ENCODE measurements at regions not wholly inside any gene's neighbourhood (a gene's known extent, or its start where the extent isn't known, plus 50 kb on each side); places are given as distances from the start of the nearest gene placed in this dataset.
A peak's percentile ranks its signal among the peaks of the same experiment; 100 is the strongest.

DNA sequence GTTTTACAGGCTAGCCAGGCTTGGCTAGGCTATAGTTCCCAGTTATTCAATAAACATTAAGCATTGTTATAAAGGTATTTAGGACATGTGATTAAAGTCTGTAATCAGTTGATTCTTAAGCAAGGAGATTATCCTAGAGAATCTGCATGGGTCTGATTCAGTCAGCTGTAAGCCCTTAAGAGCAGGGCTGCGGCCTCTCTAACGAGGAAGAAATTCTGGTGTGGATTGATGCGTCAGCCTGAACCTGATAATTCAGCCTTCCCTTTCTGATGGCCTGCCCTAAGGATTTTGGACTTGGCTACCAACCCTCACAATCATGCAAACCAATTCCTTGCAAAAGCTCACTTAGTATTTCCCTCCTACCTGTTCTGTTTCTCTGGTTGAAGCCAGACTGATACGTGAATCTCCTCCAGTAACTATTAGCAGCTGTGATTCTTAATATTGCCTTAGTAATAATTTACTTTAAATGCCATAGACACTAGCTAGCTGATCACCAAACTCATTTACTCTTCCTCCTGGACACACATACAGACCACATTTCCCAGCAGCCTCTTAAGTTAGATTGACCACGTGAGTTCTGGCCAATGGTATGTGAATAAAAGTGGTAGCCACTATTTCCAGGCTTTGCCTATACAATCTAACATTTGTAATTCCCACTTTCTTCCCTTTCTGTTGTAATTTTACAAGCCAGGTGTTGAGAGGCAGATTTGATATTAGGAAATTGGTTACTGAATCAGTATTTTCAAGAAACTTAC, 678.0 kb upstream of the INTU start:
- DNase-seq = peak; percentile 56

DNA sequence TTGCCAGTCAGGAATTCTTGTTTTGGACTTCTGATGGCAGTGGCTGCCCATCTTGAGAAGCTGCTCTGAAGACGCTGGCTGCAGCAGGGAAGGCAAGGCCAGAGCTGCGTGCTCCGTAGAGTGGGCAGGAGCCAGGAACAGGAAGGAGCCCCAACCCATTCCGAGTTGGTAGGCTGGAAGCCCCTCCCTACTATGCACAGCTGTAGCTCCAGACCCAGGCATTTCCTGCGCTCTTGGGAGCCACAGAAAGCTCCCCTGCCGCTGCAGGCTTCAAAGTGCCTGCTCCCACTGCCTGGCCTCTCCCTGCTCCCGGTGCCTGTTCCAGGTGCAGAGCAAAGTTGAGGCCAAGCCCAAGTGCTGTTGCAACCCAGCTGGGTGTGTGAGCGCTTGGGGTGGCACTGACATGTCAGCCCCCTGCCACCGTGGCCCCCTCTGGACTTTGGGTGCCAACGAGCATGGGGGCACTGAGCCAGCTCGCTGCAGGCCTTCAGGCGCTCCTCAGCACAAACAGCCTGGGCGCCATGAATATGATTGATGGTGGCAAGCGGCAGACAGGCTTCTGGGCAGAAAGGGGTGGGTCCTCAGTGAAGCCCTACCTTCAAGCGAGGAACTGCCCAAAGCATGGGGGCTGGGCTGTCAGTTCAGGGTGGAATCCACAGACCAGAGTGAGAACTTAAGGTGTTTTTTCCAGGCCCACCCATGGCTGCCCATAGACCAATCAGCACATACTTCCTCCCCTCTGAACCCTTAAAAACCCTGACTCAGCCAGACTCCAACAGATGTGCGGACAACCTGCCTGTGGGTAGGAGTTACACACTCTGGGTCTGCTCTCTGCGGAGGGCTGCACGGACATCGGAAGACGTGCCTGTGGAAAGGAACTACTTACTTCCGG, 677.2 kb upstream of the INTU start:
- peak; percentile 75 for DNase-seq

DNA sequence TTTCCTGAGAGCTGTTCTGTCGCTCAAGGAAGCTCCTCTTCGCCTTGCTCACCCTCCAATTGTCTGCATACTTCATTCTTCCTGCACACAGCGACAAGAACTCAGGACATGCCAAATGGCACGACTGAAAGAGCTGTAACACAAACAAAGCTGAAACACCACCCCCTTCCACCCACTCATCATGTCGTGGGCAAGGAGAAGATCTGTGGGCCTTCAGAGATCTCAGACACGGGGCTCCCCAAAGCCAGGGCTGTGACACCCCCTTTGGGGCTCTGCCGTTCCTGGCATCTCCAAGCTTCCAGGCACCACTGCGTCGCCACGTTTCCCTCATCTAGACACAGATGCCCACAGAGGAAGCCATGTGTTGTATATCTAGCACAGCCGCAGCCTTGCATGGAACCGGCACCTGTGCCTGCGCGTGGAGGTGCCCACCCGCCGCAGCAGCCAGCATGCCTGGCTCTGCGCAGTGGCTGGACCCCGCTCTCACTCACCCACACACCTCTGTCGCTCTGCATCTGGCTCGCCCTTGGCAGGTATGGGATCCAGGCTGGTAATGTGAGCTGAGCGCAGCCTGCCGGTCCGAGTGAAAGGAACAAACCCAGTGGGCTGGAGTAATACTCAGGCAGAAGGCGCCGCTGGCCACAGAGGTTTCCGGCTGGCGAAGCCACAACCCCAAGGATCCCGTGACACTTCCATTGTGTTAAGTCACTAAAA, 676.4 kb upstream of the INTU start:
- DNase-seq = no peak

DNA sequence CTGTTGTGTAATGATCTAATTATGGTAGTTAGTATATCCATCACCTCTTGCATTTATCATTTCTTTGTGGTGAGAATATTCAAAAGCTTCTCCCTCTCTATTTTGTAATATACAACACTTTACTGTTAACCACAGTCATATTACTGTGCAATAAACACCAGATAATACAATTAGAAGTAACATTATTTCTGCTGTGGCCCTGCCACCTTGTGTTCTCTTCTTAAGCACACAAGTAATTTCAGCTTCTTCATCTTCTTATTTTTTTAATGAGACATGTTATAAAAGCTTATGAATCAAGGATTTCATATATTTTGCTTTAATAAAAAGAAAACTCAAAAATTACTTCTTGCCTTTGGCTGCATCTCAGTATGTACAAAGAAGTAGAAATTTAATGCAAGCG, 675.2 kb upstream of the INTU start:
- peak; percentile 53 for DNase-seq

DNA sequence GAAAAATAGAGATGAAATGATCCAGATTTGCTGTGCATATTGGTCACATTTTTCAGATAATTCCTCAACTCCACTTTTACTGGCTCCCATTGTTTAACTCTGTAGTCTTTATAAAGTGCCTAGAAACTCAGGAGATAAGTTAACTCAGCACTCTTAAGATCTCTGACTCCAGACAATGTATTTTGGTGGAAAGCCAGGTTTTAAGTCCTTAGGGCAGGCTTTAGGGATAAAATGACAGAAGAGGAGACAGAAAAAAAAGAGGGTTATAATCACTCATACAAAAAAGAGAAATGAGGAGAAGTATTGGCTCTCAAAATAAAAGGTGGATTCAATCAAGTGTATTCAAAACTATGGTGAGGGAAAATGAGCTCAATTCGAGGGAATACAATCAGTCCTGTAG, 674.8 kb upstream of the INTU start:
- DNase-seq = no peak

DNA sequence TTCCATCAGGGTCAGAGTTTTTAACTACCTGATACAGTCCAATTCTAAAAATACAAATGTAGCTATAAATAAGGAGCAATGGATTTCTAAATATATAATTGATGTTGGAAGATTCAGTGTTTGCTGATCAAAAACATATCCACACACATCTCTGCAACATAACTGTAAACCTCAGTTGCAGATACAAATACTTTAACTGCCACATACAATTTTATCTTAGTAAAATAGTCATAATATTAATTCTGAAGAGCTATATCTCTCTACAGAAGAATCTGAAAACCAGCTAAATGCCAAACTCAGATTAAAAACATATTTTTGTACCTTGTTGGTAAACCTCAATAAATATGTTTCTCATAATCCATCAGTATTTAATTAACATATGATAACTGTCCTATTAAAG, 674.3 kb upstream of the INTU start:
- no peak for DNase-seq

DNA sequence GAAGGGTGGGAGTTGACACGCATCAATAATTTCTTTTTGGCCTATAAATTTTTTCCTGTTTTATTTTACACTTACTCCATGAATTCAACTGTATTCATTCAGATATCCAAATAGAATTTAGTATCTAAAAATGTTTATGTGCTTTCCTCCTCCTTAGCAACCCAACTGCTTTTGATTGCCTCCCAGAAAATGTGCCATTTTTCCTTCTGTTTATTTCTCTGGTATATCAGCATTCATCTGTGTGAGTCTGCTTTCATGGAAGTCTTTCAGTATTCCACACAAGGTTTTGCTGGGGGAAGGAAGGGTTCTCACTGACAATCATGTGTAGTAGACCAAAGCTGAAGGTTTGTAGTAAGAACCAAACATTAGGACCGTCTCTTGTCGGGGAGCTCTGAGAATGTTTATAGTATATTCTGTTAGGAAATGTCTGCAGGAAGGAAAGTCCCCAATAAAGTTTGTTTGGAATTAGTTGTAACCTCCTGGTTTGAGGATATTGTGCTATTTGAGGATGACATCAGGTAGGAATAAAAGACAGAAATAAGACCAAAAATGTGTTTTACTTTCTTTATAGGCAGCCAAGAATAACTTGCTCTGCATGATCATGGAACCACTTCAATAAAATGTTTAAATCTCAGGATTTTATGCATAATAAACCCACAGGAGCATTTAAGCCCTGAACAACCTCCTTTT, 673.6 kb upstream of the INTU start:
- no peak for DNase-seq

DNA sequence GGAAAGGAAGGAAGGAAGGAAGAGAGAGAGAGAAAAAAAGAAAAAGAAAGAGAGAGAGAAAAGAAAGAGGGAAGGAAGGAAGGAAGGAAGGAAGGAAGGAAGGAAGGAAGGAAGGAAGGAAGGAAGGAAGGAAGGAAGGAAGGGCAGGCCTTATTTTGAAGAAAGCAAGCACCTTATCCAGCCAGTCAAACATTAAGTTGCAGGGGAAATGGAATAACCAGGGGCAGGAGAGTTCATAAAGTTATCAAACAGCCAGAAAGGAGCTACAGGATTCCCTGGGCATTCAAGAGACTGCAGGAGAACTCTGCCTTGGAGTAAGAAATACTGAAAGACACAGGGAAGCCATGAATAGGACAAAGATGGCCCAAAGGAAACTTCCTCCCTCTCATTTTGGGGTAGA, 672.0 kb upstream of the INTU start:
- no peak for DNase-seq

DNA sequence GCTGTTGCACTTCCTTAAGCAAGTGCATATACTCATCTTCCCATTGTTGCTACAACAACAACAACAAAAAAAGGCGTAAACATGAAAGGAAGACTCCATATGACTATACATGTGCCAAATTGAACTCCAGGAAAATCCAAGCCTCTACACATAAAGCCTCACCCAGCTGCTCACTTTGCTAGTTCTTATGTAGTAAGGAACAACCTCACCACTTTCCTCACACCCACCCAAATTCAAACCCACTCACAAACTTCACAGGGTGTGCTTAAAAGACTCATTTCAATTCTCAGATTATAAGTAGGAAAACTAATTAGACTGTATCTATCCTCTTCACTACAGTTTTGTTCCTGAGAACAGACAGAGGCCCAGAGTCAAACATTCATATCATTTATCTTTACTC, 671.1 kb upstream of the INTU start:
- no peak for DNase-seq

DNA sequence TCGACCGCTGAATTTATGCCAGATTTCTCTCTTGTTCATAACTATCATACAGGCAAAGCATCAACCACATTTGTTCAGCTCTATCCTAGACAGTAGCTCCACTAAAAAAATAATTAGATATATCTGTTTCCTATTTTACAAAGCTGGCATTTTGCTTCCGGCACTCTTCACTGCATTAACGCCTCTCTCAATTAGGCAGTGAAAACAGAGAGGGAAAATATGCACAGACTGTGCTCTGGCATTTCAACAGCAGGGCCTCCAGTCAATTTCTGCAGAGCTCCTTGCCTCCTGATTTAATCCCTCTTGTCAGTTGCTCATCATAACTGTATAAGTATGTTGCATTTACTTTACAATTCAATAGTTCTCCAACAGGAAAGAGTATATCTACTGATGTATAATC, 666.9 kb upstream of the INTU start:
- DNase-seq = no peak

DNA sequence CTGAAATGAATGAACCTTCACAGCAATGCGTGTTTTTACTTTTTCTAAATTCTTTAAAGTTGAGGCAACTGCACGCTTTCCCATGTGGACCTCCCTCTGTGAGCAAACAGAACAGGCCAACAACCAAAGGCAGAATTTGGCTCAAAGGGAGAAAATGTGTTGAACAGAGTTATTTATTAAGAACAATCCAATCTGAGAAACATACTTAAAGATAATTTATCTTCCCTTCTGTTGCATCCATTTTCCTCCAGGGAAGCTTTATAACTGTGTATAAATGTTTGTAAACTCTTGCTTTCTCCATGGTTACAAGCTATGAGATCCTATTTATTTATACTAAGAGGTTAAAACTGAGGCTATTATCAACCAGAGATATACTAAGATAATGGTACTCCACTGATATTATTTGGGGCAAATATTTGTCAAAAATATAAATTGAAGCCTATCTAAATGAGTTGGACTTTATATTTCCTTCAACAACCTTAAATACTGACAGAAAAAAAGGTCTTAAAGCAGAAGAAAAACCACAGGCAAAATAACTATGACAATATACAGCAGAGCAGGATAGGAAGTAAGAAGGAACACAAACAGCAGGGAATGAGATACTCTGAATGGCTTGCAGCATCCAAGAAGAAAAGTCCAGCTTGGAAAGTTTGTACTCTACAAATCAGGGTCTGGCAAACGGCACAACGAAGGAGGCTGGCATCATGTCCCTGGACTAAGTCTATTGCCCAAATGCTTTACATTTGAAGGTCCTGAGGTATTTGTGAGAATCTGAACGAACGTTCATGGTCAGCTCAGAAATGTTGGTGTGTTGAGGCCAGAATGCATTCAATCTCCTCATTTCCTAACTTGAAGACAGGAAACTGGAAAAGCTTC, 663.2 kb upstream of the INTU start:
- DNase-seq = peak; percentile 24

DNA sequence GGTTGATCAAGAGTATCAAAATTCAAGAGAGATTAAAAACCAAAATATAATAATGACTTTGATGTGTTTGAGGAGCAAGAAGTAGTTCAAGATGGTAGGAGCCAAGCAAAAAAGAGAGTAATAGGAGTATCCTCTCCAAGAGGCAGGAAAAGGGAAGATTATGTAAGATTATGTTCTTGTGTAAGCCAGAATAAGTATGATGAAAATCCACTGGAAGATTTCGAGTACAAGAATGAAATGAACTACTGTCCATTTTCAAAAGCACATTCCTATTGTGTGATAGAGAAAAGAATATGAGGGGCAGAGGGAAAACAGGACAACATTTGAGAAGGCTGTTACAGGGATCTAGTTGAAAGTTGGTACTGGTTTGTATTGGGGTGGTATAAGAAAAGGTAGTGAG, 659.6 kb upstream of the INTU start:
- DNase-seq = no peak

DNA sequence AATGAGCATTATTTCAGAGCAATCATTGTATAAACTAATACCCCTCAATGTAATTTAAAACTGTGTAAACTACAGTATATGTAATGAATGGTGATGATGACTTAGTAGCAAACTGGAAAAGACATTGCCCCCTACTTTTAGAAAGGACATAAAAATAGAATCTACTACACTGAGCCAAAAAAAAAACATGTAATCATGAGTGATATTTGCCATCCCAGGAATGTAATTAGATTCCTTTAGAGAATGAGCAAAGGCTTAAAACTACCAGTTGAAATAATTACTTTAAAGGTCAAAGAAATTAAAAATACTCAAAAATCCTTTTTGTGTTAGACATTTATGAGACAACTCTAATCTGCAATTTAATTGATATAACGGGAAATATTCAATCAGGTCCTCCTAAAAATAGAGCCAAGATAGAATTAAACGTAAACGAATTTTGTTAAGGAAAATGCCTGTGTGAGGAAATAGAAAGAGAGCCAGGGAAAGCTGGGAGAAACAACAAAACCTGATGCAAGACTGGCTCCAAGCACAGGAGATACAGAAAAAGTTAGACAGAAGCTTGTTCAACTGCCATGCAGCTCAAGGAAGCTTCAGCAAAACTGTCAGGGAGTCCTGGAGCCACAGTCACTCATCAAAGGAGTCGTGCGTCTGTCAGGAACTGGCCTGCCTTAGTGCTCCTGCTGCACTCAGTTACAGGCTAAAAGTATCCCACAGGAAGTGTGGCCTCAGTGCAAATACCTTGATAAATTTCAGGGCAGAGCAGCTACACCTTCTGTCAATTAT, 655.7 kb upstream of the INTU start:
- no peak for DNase-seq

DNA sequence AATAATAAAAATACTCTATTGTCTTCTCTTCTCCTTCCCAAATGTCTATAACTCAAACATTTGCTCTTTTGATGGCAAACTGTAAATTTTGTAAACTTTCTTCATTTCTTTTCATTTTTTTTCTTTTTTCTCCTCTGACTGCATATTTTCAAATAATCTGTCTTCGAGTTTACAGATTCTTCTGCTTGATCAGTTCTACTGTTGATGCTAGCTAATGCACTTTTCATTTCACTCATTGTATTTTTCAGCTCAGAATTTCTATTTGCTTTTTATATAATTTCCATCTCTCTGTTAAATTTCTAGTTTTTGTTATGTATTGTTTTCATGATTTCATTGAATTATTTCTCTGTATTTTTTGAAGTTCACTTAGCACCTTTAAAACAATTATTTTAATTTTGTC, 646.8 kb upstream of the INTU start:
- DNase-seq = no peak

DNA sequence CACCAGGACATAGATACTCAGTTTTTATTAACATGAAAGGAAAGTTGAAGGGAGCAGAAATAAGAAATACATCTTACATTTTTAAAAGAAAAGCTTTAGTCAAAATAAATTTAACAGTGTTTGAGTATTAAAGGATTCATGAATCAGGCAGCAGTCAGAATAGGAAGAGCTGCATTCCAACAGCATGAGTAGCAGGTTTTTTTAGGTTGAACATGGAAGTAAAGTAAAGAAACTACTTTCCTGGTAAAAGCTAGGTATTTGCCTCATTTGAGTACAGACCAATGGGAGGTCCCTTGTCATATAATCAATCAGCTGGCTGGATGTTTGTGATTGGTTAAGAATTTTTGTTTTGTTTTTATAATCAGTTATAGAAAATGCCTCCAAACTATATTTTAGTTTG, 645.9 kb upstream of the INTU start:
- peak; percentile 81 for DNase-seq

DNA sequence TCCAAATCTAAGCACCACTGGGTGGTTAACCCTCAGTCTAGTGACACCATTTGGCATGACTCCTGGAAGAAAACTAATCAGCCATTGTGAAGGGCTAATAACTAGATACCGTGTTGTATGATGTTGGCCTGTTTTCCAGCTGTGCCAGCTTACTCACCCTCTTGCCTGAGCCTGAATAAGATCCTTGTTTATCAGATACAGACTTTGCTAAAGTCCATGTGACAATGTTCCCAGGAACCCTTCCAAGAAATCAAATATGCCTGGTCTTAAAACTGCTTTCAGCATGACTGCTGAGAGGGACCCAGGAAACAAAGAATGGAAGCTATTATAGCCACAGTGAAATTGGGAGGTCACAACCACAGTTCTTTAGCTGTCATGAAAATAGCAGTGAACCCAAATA, 640.8 kb upstream of the INTU start:
- peak; percentile 19 for DNase-seq

DNA sequence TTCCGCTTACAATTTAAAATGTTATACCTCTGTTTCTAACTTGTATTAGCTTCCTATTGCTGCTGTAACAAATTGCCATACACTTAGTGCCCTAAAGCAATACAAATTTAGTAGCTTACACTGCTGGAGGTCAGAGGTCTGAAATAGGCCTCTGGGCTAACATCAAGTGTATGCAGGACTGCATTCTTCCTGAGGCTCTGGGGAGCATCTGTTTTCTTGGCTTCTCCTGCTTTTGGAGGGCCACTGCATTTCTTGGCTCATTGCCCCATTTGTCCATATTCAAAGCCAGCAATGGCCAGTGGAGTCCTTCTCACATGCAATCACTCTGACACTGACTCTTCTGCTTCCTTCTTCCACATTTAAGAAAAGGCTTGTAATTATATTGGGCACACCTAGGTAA, 639.8 kb upstream of the INTU start:
- DNase-seq = no peak

DNA sequence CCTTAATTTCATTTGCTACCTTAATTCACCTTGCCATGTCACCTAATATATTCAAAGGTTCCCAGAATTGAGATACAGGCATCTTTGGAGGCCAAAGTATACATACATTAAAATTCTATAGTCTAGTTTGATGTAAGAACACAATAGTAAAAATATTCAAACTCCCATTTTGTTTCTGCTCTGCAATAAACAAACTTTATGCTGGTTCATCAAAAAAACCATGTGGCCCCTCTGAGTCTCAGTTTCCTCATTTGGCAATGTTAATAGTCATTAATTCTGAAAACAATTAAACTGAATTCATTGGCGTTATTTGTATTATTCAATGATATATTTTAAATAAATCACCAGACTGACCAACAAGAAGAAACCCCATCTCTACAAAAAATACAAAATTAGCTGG, 639.4 kb upstream of the INTU start:
- DNase-seq = no peak

DNA sequence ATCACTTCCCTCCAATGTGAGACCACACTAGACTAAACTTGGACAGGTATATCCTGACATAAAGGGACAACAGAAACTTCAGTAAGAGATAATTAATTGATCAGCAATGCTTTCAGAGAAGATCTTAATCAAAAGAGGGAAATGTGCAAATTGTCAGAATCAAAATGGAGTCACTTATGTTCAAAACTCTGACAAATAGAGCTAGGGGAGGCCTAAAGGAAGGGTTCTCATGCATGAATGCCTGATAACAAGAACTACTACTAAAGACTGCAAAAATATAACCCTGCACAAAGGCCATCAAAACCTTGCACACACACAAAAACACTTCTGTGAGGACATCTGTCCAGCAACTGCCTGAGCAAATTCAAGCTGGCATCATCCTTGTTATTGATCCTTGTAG, 637.5 kb upstream of the INTU start:
- no peak for DNase-seq

DNA sequence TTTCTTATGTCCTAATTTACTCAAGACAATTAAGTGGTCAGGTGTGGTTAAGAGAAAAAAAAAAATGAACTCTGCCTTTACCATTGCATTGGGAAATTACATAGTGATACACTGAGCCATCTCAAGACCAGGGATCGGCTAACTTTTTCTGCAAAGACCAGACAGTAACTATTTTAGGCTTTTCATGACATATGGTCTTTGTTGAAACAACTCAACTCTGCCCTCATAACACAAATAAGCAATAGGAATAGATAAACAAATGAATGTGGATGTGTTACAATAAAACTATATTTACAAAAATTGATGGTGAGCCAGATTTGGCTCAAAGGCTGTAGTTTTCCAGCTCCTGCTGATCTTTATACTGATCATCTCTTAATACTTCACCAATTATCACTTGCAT, 632.6 kb upstream of the INTU start:
- DNase-seq = no peak

DNA sequence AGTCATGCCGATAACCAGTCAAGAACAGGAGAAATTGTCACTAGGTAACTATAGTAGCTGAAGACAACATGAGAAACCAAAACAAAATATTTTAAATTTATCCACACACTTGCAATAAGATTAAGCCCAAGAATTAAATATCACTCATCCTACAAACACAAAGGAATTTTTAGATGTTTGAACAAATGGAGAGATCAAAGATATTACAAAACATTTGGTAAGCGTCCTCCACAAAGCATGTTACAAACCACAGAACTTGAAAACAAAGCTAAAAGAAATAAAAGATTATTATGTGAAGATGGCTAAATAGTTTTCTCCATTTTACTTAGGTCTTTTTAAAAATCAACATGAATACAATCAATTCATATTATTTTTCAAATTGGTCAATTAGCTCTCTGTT, 631.9 kb upstream of the INTU start:
- DNase-seq = no peak

Data from fibroblast of skin of back (primary cell).